GM23338 (cell line): ENCODE measurements at regions not wholly inside any gene's neighbourhood (a gene's known extent, or its start where the extent isn't known, plus 50 kb on each side); places are given as distances from the start of the nearest gene placed in this dataset.

Source experiments
- ATAC-seq: fragments of 200-7000 bp; cut with Tn5 transposase; 3 replicates; pipeline ENCODE4 v1.9.1; 2020
- DNase-seq: peaks from one replicate; pipeline ENCODE4 v3.0.0-alpha.2; 2015; ENCODE audit warnings: low spot score
- H2AFZ ChIP-seq: fragments of 200-600 bp; sonication (generic); 2 replicates; pipeline ENCODE4 v1.8.0; 2016; ENCODE audit warnings: antibody characterized with exemption, mild to moderate bottlenecking, moderate library complexity
- H3F3A ChIP-seq: fragments of 200-600 bp; sonication (generic); replicated peaks from 2 replicates; pipeline ENCODE4 v1.8.0; 2017; ENCODE audit warnings: antibody characterized with exemption, mixed run types, low read depth
- H3K27ac ChIP-seq: fragments of 200-600 bp; sonication (generic); 2 replicates; pipeline ENCODE4 v1.6.1; 2016; ENCODE audit warnings: low read depth
- H3K27me3 ChIP-seq: fragments of 200-600 bp; sonication (generic); 2 replicates; pipeline ENCODE4 v1.8.0; 2016; ENCODE audit warnings: mild to moderate bottlenecking, mixed run types, moderate library complexity; ENCODE audit not compliant: insufficient read depth
- H3K36me3 ChIP-seq: fragments of 200-600 bp; sonication (generic); 2 replicates; pipeline ENCODE4 v1.8.0; 2016; ENCODE audit warnings: mild to moderate bottlenecking; ENCODE audit not compliant: insufficient read depth
- H3K4me1 ChIP-seq: fragments of 200-600 bp; sonication (generic); 2 replicates; pipeline ENCODE4 v1.8.0; 2016; ENCODE audit warnings: mild to moderate bottlenecking, moderate library complexity; ENCODE audit not compliant: insufficient read depth
- H3K4me2 ChIP-seq: fragments of 200-600 bp; sonication (generic); 2 replicates; pipeline ENCODE4 v1.7.1; 2017; ENCODE audit warnings: mixed run types
- H3K4me3 ChIP-seq: fragments of 200-600 bp; sonication (generic); 2 replicates; pipeline ENCODE4 v1.6.1; 2016; ENCODE audit warnings: mixed run types
- H3K79me2 ChIP-seq: fragments of 200-600 bp; sonication (generic); replicated peaks from 2 replicates; pipeline ENCODE4 v1.8.0; 2017; ENCODE audit warnings: mild to moderate bottlenecking; ENCODE audit not compliant: insufficient read depth
- H3K9me2 ChIP-seq: fragments of 200-600 bp; sonication (generic); 2 replicates; pipeline ENCODE4 v1.8.0; 2017; ENCODE audit not compliant: insufficient read depth
- H4K20me1 ChIP-seq: fragments of 200-600 bp; sonication (generic); replicated peaks from 2 replicates; pipeline ENCODE4 v1.8.0; 2017; ENCODE audit warnings: mild to moderate bottlenecking; ENCODE audit not compliant: insufficient read depth
- H3K27ac Mint-ChIP-seq: 2 replicates; pipeline ENCODE4 v1.8.0; 2020; ENCODE audit warnings: inconsistent platforms, mild to moderate bottlenecking, moderate library complexity, mixed read lengths
- H3K27me3 Mint-ChIP-seq: 3 replicates; pipeline ENCODE4 v1.8.0; 2022; ENCODE audit warnings: low read depth, mild to moderate bottlenecking, moderate library complexity, mixed read lengths, inconsistent platforms; ENCODE audit not compliant: insufficient read depth, poor library complexity
- H3K36me3 Mint-ChIP-seq: 3 replicates; pipeline ENCODE4 v1.8.0; 2021; ENCODE audit warnings: low read depth, mild to moderate bottlenecking, inconsistent platforms, moderate library complexity, mixed read lengths
- H3K4me1 Mint-ChIP-seq: 3 replicates; pipeline ENCODE4 v1.8.0; 2020; ENCODE audit warnings: mild to moderate bottlenecking, inconsistent platforms, mixed read lengths
- H3K4me3 Mint-ChIP-seq: 3 replicates; pipeline ENCODE4 v1.8.0; 2021; ENCODE audit warnings: moderate library complexity, mild to moderate bottlenecking, inconsistent platforms, mixed read lengths
- H3K9me3 Mint-ChIP-seq: 3 replicates; pipeline ENCODE4 v1.8.0; 2020; ENCODE audit warnings: moderate library complexity, mild to moderate bottlenecking, inconsistent platforms, mixed read lengths
- ETS1 ChIP-seq: IDR thresholded peaks from 2 replicates; pipeline ENCODE4 v1.6.1; 2016; ENCODE audit warnings: antibody characterized with exemption
- EZH2 ChIP-seq: fragments of 200-600 bp; sonication (generic); IDR thresholded peaks from one replicate; pipeline ENCODE4 v1.8.0; 2017; ENCODE audit warnings: antibody characterized with exemption, mild to moderate bottlenecking, low read depth; ENCODE audit not compliant: unreplicated experiment
- JUNB ChIP-seq: IDR thresholded peaks from one replicate; pipeline ENCODE4 v1.6.1; 2016; ENCODE audit warnings: antibody characterized with exemption; ENCODE audit not compliant: unreplicated experiment
- NANOG ChIP-seq: IDR thresholded peaks from 2 replicates; pipeline ENCODE4 v1.6.1; 2016; ENCODE audit warnings: antibody characterized with exemption, borderline replicate concordance
- POLR2AphosphoS5 ChIP-seq: IDR thresholded peaks from 2 replicates; pipeline ENCODE4 v1.6.1; 2016; ENCODE audit warnings: antibody characterized with exemption, low read depth
- REST ChIP-seq: IDR thresholded peaks from one replicate; pipeline ENCODE4 v1.6.1; 2018; ENCODE audit warnings: antibody characterized with exemption; ENCODE audit not compliant: unreplicated experiment
- ZNF114 ChIP-seq: fragments of 250-450 bp; sonication (Bioruptor Pico); IDR thresholded peaks from 2 replicates; pipeline ENCODE4 v1.5.0; 2020; ENCODE audit warnings: mild to moderate bottlenecking, moderate library complexity
- ZNF462 ChIP-seq: fragments of 250-450 bp; sonication (Bioruptor Pico); IDR thresholded peaks from 2 replicates; pipeline ENCODE4 v1.5.0; 2020; ENCODE audit warnings: mild to moderate bottlenecking, moderate library complexity

- Mint-ChIP-seq H3K9me3 (no peaks in the 10 kb centered on the region), H3K27me3 (no peaks in the 10 kb centered on the region), H3K36me3 (no peaks in the 10 kb centered on the region), H3K4me1 (peaks cover 16% of the 10 kb centered on the region), H3K27ac (no peak overlapping the region), H3K4me3 (no peak overlapping the region)
- no peak for DNase-seq
- Histone ChIP-seq H4K20me1 (no peaks in the 10 kb centered on the region), H3K4me3 (no peak overlapping the region), H3K79me2 (no peaks in the 10 kb centered on the region), H3F3A (no peaks in the 10 kb centered on the region), H3K36me3 (no peaks in the 10 kb centered on the region), H3K4me1 (peaks cover 12% of the 10 kb centered on the region), H3K27me3 (no peaks in the 10 kb centered on the region), H3K4me2 (no peak overlapping the region), H3K9me2 (no peaks in the 10 kb centered on the region), H3K27ac (no peak overlapping the region), H2AFZ (no peak overlapping the region)
- no peak for ATAC-seq
- TF ChIP-seq JUNB (no peak), ZNF114 (CRISPR knock-in tag) (no peak), ETS1 (no peak), POLR2AphosphoS5 (no peak), NANOG (no peak), REST (no peak)
Observed at GRCh38 chr1:40928699-40929098, 50.8 kb upstream of the CTPS1 start.

- no peaks in the 10 kb centered on the region for H3F3A ChIP-seq
- no peaks in the 10 kb centered on the region for H4K20me1 ChIP-seq
- ATAC-seq (no peak), DNase-seq (no peak)
- H3K79me2 ChIP-seq, result no peaks in the 10 kb centered on the region
- H3K27me3 ChIP-seq, result no peaks in the 10 kb centered on the region
- H3K4me1 Mint-ChIP-seq, result peaks cover 16% of the 10 kb centered on the region
- no peaks in the 10 kb centered on the region for H3K9me3 Mint-ChIP-seq
- H3K36me3 Mint-ChIP-seq, result no peaks in the 10 kb centered on the region
- no peaks in the 10 kb centered on the region for H3K9me2 ChIP-seq
- H3K4me1 ChIP-seq, result peaks cover 12% of the 10 kb centered on the region
- no peak overlapping the region for H3K27ac Mint-ChIP-seq
- H3K27me3 Mint-ChIP-seq, result no peaks in the 10 kb centered on the region
- H3K4me3 ChIP-seq, result no peak overlapping the region
- H3K4me3 Mint-ChIP-seq, result no peak overlapping the region
- no peak overlapping the region for H2AFZ ChIP-seq
- no peak overlapping the region for H3K27ac ChIP-seq
- no peak overlapping the region for H3K4me2 ChIP-seq
- H3K36me3 ChIP-seq, result no peaks in the 10 kb centered on the region
- no peak for TF ChIP-seq ETS1
- no peak for TF ChIP-seq EZH2
- TF ChIP-seq JUNB, result no peak
- no peak for TF ChIP-seq ZNF462 (CRISPR knock-in tag)
Observed at GRCh38 chr1:40929155-40929554, 50.3 kb upstream of the CTPS1 start.
